OCI-LY7 (cell line): ENCODE measurements at regions not wholly inside any gene's neighbourhood (a gene's known extent, or its start where the extent isn't known, plus 50 kb on each side); places are given as distances from the start of the nearest gene placed in this dataset.

Source experiments
- BruUV-seq: library from RNA; stranded (reverse); fragments of 400-500 nt; replicated peaks from 2 replicates; lab custom pipeline; 2021; lab: Mats Ljungman, UMichigan
- CTCF ChIA-PET: fragments of 300-600 bp; sonication (Branson Sonifier 250); formaldehyde crosslinking; loops from one replicate; lab custom pipeline; 2022; ENCODE audit warnings: antibody characterized with exemption; ENCODE audit not compliant: unreplicated experiment; lab: Charles Lee
- POLR2A ChIA-PET: fragments of 300-600 bp; sonication (Branson Sonifier 250); formaldehyde crosslinking; loops from one replicate; lab custom pipeline; 2022; ENCODE audit warnings: antibody characterized with exemption; lab: Charles Lee
- DNase-seq: peaks from one replicate; pipeline ENCODE4 v3.0.0-alpha.2; 2015; ENCODE audit warnings: low spot score
- H2AFZ ChIP-seq: fragments of 200-600 bp; sonication (generic), shearing (Covaris generic); 2 replicates; pipeline ENCODE4 v1.6.1; 2014; ENCODE audit warnings: mild to moderate bottlenecking, antibody characterized with exemption, low read length, moderate library complexity
- H3K27ac ChIP-seq: fragments of 200-600 bp; sonication (generic); 2 replicates; pipeline ENCODE4 v1.5.1; 2014; ENCODE audit warnings: mixed run types, low read depth, mild to moderate bottlenecking, moderate library complexity, low read length, inconsistent platforms; ENCODE audit not compliant: poor library complexity, severe bottlenecking
- H3K36me3 ChIP-seq: fragments of 200-600 bp; sonication (generic); 2 replicates; pipeline ENCODE4 v1.6.1; 2014; ENCODE audit warnings: mild to moderate bottlenecking, antibody characterized with exemption, low read length, moderate library complexity, mixed read lengths; ENCODE audit not compliant: insufficient read depth
- H3K4me1 ChIP-seq: fragments of 200-600 bp; sonication (generic); 2 replicates; pipeline ENCODE4 v1.5.1; 2014; ENCODE audit warnings: mild to moderate bottlenecking, low read length; ENCODE audit not compliant: insufficient read depth, poor library complexity, severe bottlenecking
- H3K4me2 ChIP-seq: fragments of 200-600 bp; sonication (generic); 2 replicates; pipeline ENCODE4 v1.6.1; 2014; ENCODE audit warnings: mild to moderate bottlenecking, low read length
- H3K4me3 ChIP-seq: fragments of 200-600 bp; sonication (generic); 2 replicates; pipeline ENCODE4 v1.5.1; 2014; ENCODE audit warnings: mild to moderate bottlenecking, low read depth, low read length; ENCODE audit not compliant: poor library complexity, severe bottlenecking
- H3K79me2 ChIP-seq: fragments of 200-600 bp; sonication (generic); 2 replicates; pipeline ENCODE4 v1.6.1; 2016; ENCODE audit warnings: low read depth, mild to moderate bottlenecking, low read length, moderate library complexity, mixed read lengths; ENCODE audit not compliant: insufficient read depth
- H3K9me2 ChIP-seq: fragments of 200-600 bp; sonication (generic); 2 replicates; pipeline ENCODE4 v1.6.1; 2016; ENCODE audit warnings: mild to moderate bottlenecking, low read length, mixed read lengths; ENCODE audit not compliant: insufficient read depth
- H3K9me3 ChIP-seq: fragments of 200-600 bp; sonication (generic); 2 replicates; pipeline ENCODE4 v1.6.1; 2014; ENCODE audit warnings: mild to moderate bottlenecking, mixed run types, low read length, mixed read lengths
- H4K20me1 ChIP-seq: fragments of 200-600 bp; sonication (generic); 2 replicates; pipeline ENCODE4 v1.6.1; 2014; ENCODE audit warnings: mild to moderate bottlenecking, antibody characterized with exemption, low read length, moderate library complexity, mixed read lengths; ENCODE audit not compliant: insufficient read depth
- EZH2phosphoT487 ChIP-seq: fragments of 200-600 bp; sonication (generic); IDR thresholded peaks from 2 replicates; pipeline ENCODE4 v1.6.1; 2018; ENCODE audit warnings: low read depth, borderline replicate concordance, mild to moderate bottlenecking, mixed run types, antibody characterized with exemption, low read length, moderate library complexity, mixed read lengths
- intact Hi-C: fragments of 100-400 bp; cut with micrococcal nuclease; formaldehyde crosslinking; loops from one replicate; pipeline ENCODE4 v1.10.0; 2022; ENCODE audit not compliant: unreplicated experiment
- TF ChIP-seq, protein P1 (sequence below): fragments of 200-600 bp; sonication (generic); conservative IDR thresholded peaks from 2 replicates; pipeline ENCODE4 v1.5.1; 2014; ENCODE audit warnings: mild to moderate bottlenecking, antibody characterized with exemption, low read length, moderate library complexity, mixed read lengths

DNA sequence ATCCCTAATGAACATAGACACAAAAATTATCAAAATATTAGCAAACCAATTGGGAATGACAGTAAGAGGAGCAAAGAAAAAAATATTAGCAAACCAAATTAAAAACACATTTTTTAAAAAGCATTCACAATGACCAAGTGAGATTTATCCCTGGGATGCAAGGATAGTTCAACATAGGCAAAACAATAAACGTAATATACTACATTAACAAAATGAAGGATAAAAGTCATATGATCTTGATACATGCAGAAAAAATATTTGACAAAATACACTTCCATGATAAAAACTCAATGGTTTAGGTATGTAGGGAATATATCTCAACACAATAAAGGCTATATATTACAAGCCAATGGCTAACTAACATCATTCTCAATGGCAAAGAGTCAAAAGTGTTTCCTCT, 83.3 kb downstream of the CRPPA start:
- no peaks in the 10 kb centered on the region for H3K9me2 ChIP-seq

DNA sequence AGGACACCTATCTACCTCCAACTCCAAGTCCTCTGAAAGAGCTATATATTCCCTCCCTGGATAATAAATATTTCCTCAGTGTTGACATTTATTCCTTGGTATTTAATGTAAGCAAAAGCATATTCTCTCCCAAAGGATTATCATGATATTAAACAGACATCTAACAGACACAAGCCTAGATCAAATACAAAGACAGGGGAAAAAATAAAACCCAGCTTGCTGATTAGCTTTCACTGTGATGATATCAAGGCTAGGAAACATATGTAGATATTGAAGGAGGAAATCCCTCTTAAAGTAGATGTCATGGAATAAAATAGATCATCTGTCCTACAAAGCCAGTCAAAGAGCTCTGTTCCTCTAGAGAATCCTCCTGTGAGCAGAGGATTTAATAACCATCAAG, 95.2 kb downstream of the CRPPA start:
- no peak for TF ChIP-seq EZH2phosphoT487
- TF ChIP-seq, protein P1, sequence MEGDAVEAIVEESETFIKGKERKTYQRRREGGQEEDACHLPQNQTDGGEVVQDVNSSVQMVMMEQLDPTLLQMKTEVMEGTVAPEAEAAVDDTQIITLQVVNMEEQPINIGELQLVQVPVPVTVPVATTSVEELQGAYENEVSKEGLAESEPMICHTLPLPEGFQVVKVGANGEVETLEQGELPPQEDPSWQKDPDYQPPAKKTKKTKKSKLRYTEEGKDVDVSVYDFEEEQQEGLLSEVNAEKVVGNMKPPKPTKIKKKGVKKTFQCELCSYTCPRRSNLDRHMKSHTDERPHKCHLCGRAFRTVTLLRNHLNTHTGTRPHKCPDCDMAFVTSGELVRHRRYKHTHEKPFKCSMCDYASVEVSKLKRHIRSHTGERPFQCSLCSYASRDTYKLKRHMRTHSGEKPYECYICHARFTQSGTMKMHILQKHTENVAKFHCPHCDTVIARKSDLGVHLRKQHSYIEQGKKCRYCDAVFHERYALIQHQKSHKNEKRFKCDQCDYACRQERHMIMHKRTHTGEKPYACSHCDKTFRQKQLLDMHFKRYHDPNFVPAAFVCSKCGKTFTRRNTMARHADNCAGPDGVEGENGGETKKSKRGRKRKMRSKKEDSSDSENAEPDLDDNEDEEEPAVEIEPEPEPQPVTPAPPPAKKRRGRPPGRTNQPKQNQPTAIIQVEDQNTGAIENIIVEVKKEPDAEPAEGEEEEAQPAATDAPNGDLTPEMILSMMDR, result no peak
- Histone ChIP-seq H3K79me2 (no peaks in the 10 kb centered on the region), H3K9me2 (no peaks in the 10 kb centered on the region), H3K4me3 (no peak overlapping the region), H3K27ac (no peak overlapping the region), H4K20me1 (no peaks in the 10 kb centered on the region), H3K36me3 (no peaks in the 10 kb centered on the region), H3K4me1 (no peaks in the 10 kb centered on the region), H2AFZ (no peak overlapping the region), H3K4me2 (no peak overlapping the region), H3K9me3 (no peaks in the 10 kb centered on the region)
- POLR2A ChIA-PET, result interaction anchor here (0.6 to 0.7 kb wide), 3 partner anchors 50 to 422 kb away, joined by 3 to 4 read pairs (median 3); no protein-coding TSS in a partner anchor
- CTCF ChIA-PET, result no interaction called here
- DNase-seq, result no peak
- no TSS peak for BruUV-seq
- intact Hi-C loops, result no loop called here

More for the DNA sequence above, 83.3 kb downstream of the CRPPA start:
- H3K4me3 ChIP-seq, result no peak overlapping the region
- H3K36me3 ChIP-seq, result no peaks in the 10 kb centered on the region
- H3K4me1 ChIP-seq, result no peaks in the 10 kb centered on the region
- H3K27ac ChIP-seq, result no peak overlapping the region
- no peaks in the 10 kb centered on the region for H3K79me2 ChIP-seq
- 0 out of 2 replicates have a peak, but pooled peaks cover 4% of the 10 kb centered on the region for H3K9me3 ChIP-seq
- intact Hi-C loops, result no loop called here
- no peak overlapping the region for H3K4me2 ChIP-seq
- no peaks in the 10 kb centered on the region for H4K20me1 ChIP-seq
- DNase-seq, result no peak
- ChIA-PET POLR2A (no interaction called here), CTCF (no interaction called here)
- TF ChIP-seq, protein P1, result no peak
- no peak for TF ChIP-seq EZH2phosphoT487
- BruUV-seq, result no TSS peak
- H2AFZ ChIP-seq, result no peak overlapping the region

- Histone ChIP-seq H3K4me1 (no peaks in the 10 kb centered on the region), H2AFZ (no peak overlapping the region), H3K4me2 (no peak overlapping the region), H3K79me2 (no peaks in the 10 kb centered on the region), H3K36me3 (no peaks in the 10 kb centered on the region), H3K9me2 (no peaks in the 10 kb centered on the region), H3K9me3 (no peaks in the 10 kb centered on the region), H3K27ac (no peak overlapping the region), H4K20me1 (no peaks in the 10 kb centered on the region), H3K4me3 (no peak overlapping the region)
- ChIA-PET POLR2A (no interaction called here), CTCF (no interaction called here)
- no peak for DNase-seq
- TF ChIP-seq, protein P1, result no peak
- TF ChIP-seq EZH2phosphoT487, result no peak
- BruUV-seq, result no TSS peak
- intact Hi-C loops, result no loop called here
Observed at GRCh38 chr7:16323313-16323712, 98.0 kb downstream of the CRPPA start.
